Stimulated activated CD4-positive, alpha-beta T cell treated with anti-CD3 and anti-CD28 coated beads, Interleukin-4, amount 100 ng/mL, for 1 hour (primary cell): ENCODE measurements at regions not wholly inside any gene's neighbourhood (a gene's known extent, or its start where the extent isn't known, plus 50 kb on each side); places are given as distances from the start of the nearest gene placed in this dataset.
"Not testable (repeated sequence)": the region's sequence is repeated elsewhere in the genome, so short reads cannot be mapped to it uniquely, and the experiment has no call there.

Source experiments
- DNase-seq: peaks from one replicate; pipeline ENCODE4 v3.0.0-alpha.2; 2020

- not testable (repeated sequence) for DNase-seq
Measured at GRCh38 chr15:30761365-30761764, 135.4 kb downstream of the ARHGAP11B start.

- not testable (repeated sequence) for DNase-seq
Measured at GRCh38 chr15:30769390-30770124, 134.2 kb upstream of the FAN1 start.

DNA sequence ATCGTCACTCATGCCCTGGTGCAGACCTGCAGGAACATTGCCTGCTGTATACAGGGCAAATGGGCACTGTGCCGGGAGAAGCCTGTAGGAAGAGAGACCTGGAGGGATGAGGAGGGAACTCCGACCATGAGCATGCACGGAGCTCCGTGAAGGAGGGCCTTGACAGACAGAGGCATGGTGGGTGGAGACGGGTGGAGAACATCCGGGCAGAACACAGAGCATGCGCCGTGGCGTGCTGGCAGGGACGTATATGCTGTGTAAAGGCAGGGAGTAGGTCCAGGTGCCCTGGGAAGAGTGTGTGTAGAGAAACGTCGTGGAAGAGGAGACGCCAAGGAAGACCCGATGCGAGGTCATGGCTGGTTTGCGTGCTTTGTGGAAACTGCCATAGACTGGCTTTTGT is 133.0 kb upstream of the FAN1 start:
- DNase-seq = no peak

- no peak for DNase-seq
Measured at GRCh38 chr15:30783019-30783418, 120.7 kb upstream of the FAN1 start.

GRCh38 chr15:30788595-30788994 is 115.1 kb upstream of the FAN1 start:
- no peak for DNase-seq

- DNase-seq = no peak
Measured at GRCh38 chr15:30791239-30792175, 112.2 kb upstream of the FAN1 start.

- not testable (repeated sequence) for DNase-seq
Measured at GRCh38 chr15:30792843-30793242, 110.9 kb upstream of the FAN1 start.

DNA sequence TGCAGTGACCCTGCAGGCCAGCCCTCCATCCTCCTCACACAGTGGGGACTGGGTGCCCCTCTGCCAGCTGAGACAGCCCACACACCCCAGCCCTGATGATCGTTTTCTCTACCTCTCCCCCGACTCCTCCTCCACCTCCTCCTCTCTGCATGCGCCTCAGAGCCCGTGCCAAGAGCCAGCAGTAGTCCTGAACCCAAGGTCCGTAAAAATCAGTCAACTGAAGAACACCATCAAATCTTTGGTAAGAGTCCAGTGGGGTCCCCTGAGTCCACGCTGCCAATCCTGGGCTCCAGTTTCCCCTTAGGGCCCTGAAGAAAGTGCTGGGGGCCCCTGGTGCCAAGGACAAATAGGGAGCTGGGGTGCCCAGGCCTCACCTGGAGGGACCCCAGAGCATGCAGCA is 109.3 kb upstream of the FAN1 start:
- DNase-seq = no peak

DNA sequence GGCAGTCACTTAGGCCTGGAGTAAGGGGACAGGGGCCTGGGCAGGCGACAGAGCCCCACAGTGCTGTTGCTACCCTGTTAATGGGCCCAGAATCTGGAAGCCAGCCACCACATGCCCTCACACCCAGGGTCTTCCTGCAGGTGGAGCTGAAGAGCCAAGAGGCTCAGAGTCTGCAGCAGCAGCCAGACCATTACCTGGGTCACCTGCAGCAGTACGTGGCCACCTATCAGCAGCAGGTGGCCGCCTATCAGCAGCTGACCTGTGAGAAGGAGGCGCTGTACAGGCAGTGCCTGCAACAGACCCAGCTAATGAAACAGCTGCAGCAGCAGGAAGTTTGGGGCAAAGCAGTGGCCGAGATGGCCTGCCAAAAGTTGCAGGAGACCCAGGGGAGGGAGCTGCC is 104.2 kb upstream of the FAN1 start:
- DNase-seq = not testable (repeated sequence)

DNA sequence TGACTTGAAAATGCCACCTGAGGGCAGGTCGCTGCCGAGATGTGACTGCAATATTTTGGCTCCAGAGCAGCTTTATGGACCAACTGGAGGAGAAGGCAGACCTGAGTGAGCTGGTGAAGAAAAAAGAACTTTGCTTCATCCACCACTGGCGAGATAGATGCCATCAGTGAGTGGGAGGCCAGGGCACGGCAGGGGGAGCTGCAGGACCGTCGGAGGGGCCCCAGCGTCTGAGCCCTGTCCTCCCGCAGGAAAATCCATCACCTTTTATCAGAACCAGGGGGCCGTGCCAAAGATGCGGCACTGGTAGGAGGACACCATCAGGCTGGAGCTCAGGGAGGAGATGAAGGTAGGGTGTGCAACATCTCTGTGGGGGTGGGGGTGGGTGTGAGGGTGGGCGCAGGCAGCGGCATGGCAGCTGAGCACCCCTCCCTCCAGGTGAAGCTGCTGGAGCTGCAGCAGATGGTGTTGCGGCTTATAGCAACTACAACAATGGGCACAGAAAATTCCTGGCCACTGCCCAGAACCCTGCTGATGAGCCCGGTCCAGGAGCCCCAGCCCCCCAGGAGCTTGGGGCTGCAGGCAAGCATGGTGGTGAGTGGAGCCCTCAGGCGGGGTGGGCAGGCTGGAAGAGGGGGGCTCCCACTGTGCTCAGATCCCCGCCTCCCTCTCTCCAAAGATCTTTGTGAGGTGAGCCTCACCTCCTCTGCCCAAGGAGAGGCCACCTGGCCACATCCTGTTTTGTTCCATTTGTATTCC is 102.4 kb upstream of the FAN1 start:
- not testable (repeated sequence) for DNase-seq

DNA sequence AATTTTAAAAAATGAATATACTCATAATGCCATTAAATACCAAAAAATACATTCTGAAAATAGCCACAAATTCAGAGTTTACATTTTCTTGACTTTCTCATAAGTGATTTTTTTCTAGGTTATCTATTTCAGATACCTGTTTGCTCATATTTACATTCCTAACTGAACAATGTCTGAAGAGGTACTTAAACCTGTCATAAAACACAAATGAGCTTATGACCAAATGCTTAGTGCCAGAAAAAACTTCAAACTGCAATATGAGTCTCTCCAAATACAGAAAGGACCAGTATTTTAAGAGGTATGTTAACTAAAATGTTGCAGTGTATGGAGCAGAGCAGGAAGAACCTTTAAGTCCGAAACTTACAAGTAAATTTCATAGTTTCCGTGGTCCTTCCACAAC is 101.7 kb upstream of the FAN1 start:
- DNase-seq = not testable (repeated sequence)

- DNase-seq = not testable (repeated sequence)
Measured at GRCh38 chr15:30803703-30804102, 100.0 kb upstream of the FAN1 start.

DNA sequence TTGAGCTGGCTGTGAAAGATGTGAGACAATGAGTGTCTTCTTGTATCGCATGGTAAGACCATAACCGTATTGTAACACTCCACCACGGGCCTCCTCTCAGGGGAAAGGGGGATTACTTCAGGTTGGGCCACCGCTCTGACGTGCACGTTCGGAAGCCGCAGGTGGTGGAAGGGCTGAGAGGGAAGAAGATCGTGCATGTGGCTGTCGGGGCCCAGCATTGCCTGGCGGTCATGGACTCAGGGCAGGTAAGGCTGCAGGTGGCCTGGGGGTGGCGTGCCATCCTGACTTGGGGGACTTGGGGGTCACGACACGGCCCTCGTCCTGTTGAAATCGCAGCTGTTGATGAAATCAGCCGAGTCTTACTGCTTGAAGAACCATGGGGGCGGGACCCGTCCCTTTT is 87.3 kb upstream of the FAN1 start:
- no peak for DNase-seq

DNA sequence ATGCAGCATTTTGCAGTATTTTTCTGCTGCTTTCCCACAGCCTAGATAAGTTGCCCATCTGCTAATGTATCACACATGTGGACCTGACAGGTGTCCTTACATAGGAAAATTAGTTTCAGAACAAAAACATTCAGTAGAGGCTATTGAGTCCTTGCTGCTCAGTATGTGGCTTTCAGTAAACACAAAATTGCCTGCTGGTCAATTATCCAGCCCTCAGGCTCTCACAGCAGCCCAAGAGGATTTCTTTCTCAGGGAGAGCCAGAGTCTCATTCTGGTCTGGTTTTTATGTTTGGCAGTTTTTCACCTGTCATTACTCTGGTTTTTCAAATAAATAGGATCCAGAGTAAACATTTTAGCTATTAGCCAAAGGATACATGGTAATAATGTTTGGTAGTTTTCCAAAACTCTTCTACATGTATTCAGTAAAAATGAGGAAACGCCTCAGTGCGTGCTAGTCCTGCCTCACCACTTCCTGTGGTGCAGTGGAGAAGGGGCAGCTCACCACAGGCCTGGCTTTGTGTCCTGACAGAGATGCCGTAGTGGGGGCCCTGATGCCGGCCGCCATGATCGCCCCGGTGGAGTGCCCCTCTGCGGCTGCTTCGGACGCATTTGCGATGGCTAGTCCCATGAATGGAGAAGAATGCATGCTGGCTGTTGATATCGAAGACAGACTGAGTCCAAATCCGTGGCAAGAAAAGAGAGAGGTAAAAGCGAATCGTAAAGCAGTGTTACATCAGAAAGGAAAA is 80.5 kb upstream of the FAN1 start:
- DNase-seq = peak; percentile 25

DNA sequence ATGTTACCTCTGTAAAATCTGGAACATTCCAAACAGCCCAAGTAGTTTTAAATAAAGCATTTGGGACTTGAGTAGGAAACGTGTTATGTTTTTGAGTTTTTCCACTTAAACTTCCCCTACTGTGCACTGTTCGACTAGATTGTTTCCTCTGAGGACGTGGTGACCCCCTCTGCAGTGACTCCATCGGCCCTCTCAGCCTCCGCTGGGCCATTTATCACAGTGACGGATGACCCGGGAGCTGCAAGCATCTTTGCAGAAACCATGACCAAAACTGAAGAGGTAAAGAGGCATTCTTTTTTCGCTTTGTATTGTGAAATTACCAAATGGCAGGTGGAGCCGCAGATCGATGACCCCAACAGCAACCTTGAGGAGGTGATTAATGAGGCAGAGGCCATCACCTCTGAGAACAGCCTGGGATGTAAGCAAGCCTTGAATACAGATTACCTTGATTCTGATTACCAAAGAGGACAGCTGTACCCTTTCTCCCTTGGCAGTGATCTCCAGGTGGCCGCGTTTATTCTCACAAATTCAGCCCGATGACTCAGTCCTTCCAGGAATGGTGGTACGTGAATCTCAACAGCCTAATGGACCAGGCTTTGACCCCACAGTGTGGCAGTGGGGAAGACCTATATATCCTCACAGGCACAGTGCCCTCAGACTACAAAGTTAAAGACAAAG is 79.1 kb upstream of the FAN1 start:
- no peak for DNase-seq

DNA sequence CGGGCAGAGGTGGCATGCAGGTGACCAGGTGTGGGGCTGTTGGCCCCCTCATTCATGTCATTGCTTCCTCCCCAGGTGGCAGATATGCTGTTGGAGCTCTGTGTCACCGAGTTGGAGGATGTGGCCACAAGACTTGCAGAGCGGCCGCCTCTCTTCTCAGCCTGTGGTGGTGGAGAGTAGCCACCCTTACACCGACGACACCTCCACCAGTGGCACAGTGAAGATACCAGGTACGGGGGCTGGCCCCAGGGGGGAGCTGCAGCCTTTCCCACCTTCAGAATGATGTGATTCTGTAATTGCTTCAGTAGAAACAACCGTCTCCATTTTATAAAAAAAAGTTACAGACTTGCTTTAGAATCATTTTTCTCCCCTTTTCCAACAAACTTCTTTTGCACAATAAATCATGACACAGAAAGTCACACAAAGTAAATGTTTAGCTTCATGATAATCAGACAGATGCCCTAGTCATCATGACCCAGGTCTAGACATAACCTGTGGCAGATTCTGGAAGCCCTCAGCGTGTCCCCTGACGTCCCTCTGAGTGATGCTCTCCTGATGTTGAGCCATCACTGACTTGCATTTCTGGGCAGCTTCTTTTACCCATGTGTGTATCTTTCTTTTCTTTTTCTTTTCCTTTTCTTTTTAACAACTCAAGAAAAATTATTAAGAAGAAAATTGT is 76.0 kb upstream of the FAN1 start:
- DNase-seq = no peak

DNA sequence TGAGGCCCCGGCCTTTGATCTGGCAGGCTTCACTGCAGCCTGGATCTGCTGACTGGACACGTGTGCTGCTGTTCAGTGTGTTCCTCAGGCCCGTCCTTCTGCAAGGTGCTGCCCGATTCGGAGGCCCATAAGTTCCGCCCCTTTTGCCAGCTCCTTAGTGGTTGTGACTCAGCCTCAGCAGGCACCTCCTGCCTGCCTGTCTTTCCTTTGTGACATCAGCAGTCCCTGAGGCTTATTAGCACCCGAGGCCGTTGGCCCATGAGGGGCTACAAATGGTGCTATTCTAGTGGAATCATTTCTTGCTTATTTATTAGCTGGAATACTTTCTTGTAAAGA is 75.4 kb upstream of the FAN1 start:
- not testable (repeated sequence) for DNase-seq

- DNase-seq = no peak
Measured at GRCh38 chr15:30830961-30831360, 72.8 kb upstream of the FAN1 start.

- not testable (repeated sequence) for DNase-seq
Measured at GRCh38 chr15:30833379-30833778, 70.3 kb upstream of the FAN1 start.

GRCh38 chr15:30841639-30842038 is 62.1 kb upstream of the FAN1 start:
- not testable (repeated sequence) for DNase-seq

- not testable (repeated sequence) for DNase-seq
Measured at GRCh38 chr15:30842798-30843472, 60.8 kb upstream of the FAN1 start.
